Retinal pigment epithelial cell (primary cell): ENCODE measurements at regions not wholly inside any gene's neighbourhood (a gene's known extent, or its start where the extent isn't known, plus 50 kb on each side); places are given as distances from the start of the nearest gene placed in this dataset.

ENCODE experiments used
- DNase-seq: peaks from one replicate; pipeline ENCODE4 v3.0.0-alpha.2; 2010; ENCODE audit warnings: low read depth
- H3K4me3 ChIP-seq: 2 replicates; pipeline ENCODE4 v1.5.1; 2011; ENCODE audit warnings: mild to moderate bottlenecking, low read length, control low read depth, moderate library complexity
- CTCF ChIP-seq: conservative IDR thresholded peaks from 2 replicates; pipeline ENCODE4 v1.5.1; 2011; ENCODE audit warnings: low read depth, low read length, control low read depth, inconsistent platforms

GRCh38 chr2:16127958-16128357 is 187.6 kb downstream of the MYCN start:
- no peak for DNase-seq
- TF ChIP-seq CTCF, result no peak
- no peak overlapping the region for H3K4me3 ChIP-seq

GRCh38 chr2:16127276-16127940 is 187.1 kb downstream of the MYCN start:
- no peak for DNase-seq
- no peak for TF ChIP-seq CTCF
- H3K4me3 ChIP-seq, result no peak overlapping the region

- DNase-seq, result no peak
- H3K4me3 ChIP-seq, result no peak overlapping the region
- no peak for TF ChIP-seq CTCF
These were observed 186.3 kb downstream of the MYCN start for GRCh38 chr2:16126517-16127275.

GRCh38 chr2:16125614-16126516 is 185.5 kb downstream of the MYCN start:
- TF ChIP-seq CTCF, result no peak
- no peak overlapping the region for H3K4me3 ChIP-seq
- no peak for DNase-seq

GRCh38 chr2:16124881-16125613 is 184.7 kb downstream of the MYCN start:
- H3K4me3 ChIP-seq, result no peak overlapping the region
- DNase-seq, result no peak
- no peak for TF ChIP-seq CTCF

GRCh38 chr2:16123856-16124780 is 183.8 kb downstream of the MYCN start:
- no peak overlapping the region for H3K4me3 ChIP-seq
- no peak for TF ChIP-seq CTCF
- no peak for DNase-seq
